Right lobe of liver (tissue), 6 donors: ENCODE measurements at regions not wholly inside any gene's neighbourhood (a gene's known extent, or its start where the extent isn't known, plus 50 kb on each side); places are given as distances from the start of the nearest gene placed in this dataset.

Experiments
- ATAC-seq, 4 donors: fragments of 200-7000 bp; cut with Tn5 transposase; one replicate each; pipeline ENCODE4 v1.9.1; 2020; ENCODE audit warnings: mild to moderate bottlenecking in 4 of 4, moderate library complexity in 4 of 4
- DNase-seq, 3 donors: peaks; one replicate each; pipeline ENCODE4 v3.0.0-alpha.2; 2020
- H3K27ac ChIP-seq, 3 donors: fragments of 200-600 bp; one replicate each; pipeline ENCODE4 v1.8.0; 2022
- H3K27me3 ChIP-seq, 2 donors: fragments of 200-600 bp; one replicate each; pipeline ENCODE4 v1.8.0; 2022
- H3K36me3 ChIP-seq, 4 donors: fragments of 200-600 bp; sonication (generic) in 1 of 4; one replicate each; pipeline versions ENCODE4 v1.5.1 to v1.8.0; 2017 to 2022; ENCODE audit warnings: control low read depth in 1 of 4
- H3K4me1 ChIP-seq, 4 donors: fragments of 200-600 bp; sonication (generic) in 1 of 4; one replicate each; pipeline versions ENCODE4 v1.5.1 to v1.8.0; 2017 to 2022; ENCODE audit warnings: control low read depth in 1 of 4
- H3K4me3 ChIP-seq, 3 donors: fragments of 200-600 bp; one replicate each; pipeline ENCODE4 v1.8.0; 2022
- H3K9me3 ChIP-seq, 4 donors: fragments of 200-600 bp; sonication (generic) in 1 of 4; one replicate each; pipeline versions ENCODE4 v1.5.1 to v1.8.0; 2017 to 2022; ENCODE audit warnings: control low read depth in 1 of 4
- CTCF ChIP-seq, 4 donors: fragments of 200-600 bp in 3 of 4; fragments of 450-650 bp in 1 of 4; IDR thresholded peaks; one replicate each; pipeline versions ENCODE4 v1.5.1 to v1.8.0; 2016 to 2022; ENCODE audit warnings: antibody characterized with exemption in 4 of 4, mild to moderate bottlenecking in 2 of 4
- POLR2A ChIP-seq: fragments of 450-650 bp; IDR thresholded peaks from one replicate; pipeline ENCODE4 v1.6.1; 2017; ENCODE audit warnings: antibody characterized with exemption, mild to moderate bottlenecking
- WGBS: methylation state at CpG from one replicate; pipeline ENCODE4 v1.1.6; 2018; ENCODE audit warnings: low coverage, low lambda C conversion rate; ENCODE audit not compliant: insufficient coverage; ENCODE audit errors: missing lambda C conversion rate; 5-methylcytosine and 5-hydroxymethylcytosine counted together
- intact Hi-C, 2 donors: fragments of 100-400 bp; cut with DNase I; formaldehyde crosslinking; loops; one replicate each; pipeline versions ENCODE4 v1.11.2 to v1.14.1; 2022
- donor health status: DM: no; HTN: yes; CAD: no.
- donor health status: DM: no; HTN: no; CAD: no.
- donor health status: DM: no; HTN: no; CAD: no.
- donor health status: DM: no; HTN: yes; CAD: no.
- donor health status: DM: no; HTN: yes; CAD: no.

- Histone ChIP-seq H3K9me3 (no peaks in the 10 kb centered on the region), H3K27me3 (no peaks in the 10 kb centered on the region), H3K36me3 (no peaks in the 10 kb centered on the region), H3K27ac (no peak overlapping the region), H3K4me1 (no peaks in the 10 kb centered on the region), H3K4me3 (no peak overlapping the region)
- TF ChIP-seq CTCF (IDR thresholded peaks at IDR 0.05) (no peak), POLR2A (no peak)
- no peak for DNase-seq
- intact Hi-C loops = no loop called here
- WGBS = 83% methylated on average over 1 of the region's 1 CpG
- no peak for ATAC-seq
Measured at GRCh38 chr6:10203651-10204050, 211.2 kb downstream of the TFAP2A start.

- ATAC-seq (no peak), DNase-seq (no peak)
- H3K36me3 ChIP-seq = no peaks in the 10 kb centered on the region
- H3K9me3 ChIP-seq = no peaks in the 10 kb centered on the region
- TF ChIP-seq POLR2A (no peak), CTCF (IDR thresholded peaks at IDR 0.05) (no peak)
- H3K4me1 ChIP-seq = no peaks in the 10 kb centered on the region
- no peak overlapping the region for H3K27ac ChIP-seq
- intact Hi-C loops = no loop called here
- H3K4me3 ChIP-seq = no peak overlapping the region
- H3K27me3 ChIP-seq = no peaks in the 10 kb centered on the region
- 50% methylated on average over 1 of the region's 3 CpGs for WGBS
Measured at GRCh38 chr6:10202581-10202980, 212.3 kb downstream of the TFAP2A start.

GRCh38 chr6:10201606-10202510 lies 213.0 kb downstream of the TFAP2A start:
- no peak for TF ChIP-seq POLR2A
- TF ChIP-seq CTCF (IDR thresholded peaks at IDR 0.05) = no peak
- Histone ChIP-seq H3K4me3 (no peak overlapping the region), H3K27ac (no peak overlapping the region), H3K36me3 (no peaks in the 10 kb centered on the region), H3K27me3 (no peaks in the 10 kb centered on the region), H3K4me1 (no peaks in the 10 kb centered on the region), H3K9me3 (no peaks in the 10 kb centered on the region)
- no peak for DNase-seq
- ATAC-seq = no peak
- intact Hi-C loops = no loop called here
- WGBS = 74% methylated on average over 8 of the region's 8 CpGs

- intact Hi-C loops = no loop called here
- TF ChIP-seq POLR2A = no peak
- TF ChIP-seq CTCF (IDR thresholded peaks at IDR 0.05) = no peak
- 57% methylated on average over 5 of the region's 5 CpGs for WGBS
- no peak overlapping the region for H3K27ac ChIP-seq
- no peaks in the 10 kb centered on the region for H3K4me1 ChIP-seq
- no peak overlapping the region for H3K4me3 ChIP-seq
- H3K36me3 ChIP-seq = no peaks in the 10 kb centered on the region
- DNase-seq (no peak), ATAC-seq (no peak)
- H3K27me3 ChIP-seq = no peaks in the 10 kb centered on the region
- H3K9me3 ChIP-seq = no peaks in the 10 kb centered on the region
Measured at GRCh38 chr6:10196090-10196489, 218.8 kb downstream of the TFAP2A start.
